Endothelial cell of hepatic sinusoid (primary cell): ENCODE measurements at regions not wholly inside any gene's neighbourhood (a gene's known extent, or its start where the extent isn't known, plus 50 kb on each side); places are given as distances from the start of the nearest gene placed in this dataset.

Source experiments
- in situ Hi-C: cut with HindIII; loops from 2 replicates; pipeline ENCODE4 v1.10.0; 2017; ENCODE audit warnings: low sequenced_read_pairs

DNA sequence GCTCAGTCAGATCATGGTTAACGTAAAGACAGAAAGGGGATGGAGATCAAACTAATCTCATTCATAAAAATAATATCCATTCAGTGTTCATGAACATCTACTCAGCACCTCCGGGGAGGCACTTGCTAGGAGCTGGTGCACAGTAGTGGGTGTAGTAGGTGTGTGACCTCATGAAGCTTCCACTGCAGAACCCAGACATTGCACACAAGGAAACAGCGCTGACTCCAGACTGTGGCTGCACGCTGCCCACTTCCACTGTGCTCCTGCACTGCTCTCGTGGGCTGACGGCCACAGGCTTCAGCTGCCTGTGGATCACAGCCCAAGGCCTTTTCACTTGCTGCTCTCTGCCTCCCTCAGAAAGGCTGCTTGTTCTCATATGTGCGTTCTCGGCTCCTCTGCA lies 214.4 kb upstream of the ZNF507 start:
- in situ Hi-C loops = loop anchor here (10.0 kb wide), 1 partner anchor 326 kb away; no protein-coding TSS in a partner anchor

DNA sequence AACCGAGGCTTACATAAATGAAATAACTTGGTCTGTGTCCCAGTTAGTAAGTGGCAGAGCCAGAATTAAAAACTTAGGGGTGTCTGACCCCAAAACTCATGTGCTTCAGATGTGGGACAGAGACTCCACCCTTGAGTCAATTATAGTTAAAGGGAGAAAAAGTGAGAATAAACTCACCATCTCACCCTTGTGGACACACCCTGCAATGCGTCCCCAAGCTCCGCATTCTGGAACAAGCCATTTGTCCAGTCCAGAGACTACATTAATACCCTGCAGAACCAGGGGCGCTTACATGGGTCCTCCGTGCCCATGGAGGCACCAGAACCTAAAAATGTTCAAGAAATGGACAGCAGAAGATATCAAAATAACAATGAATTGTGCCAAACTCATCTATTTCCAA lies 207.0 kb upstream of the ZNF507 start:
- in situ Hi-C loops = loop anchor here (10.0 kb wide), 1 partner anchor 334 kb away; no protein-coding TSS in a partner anchor

DNA sequence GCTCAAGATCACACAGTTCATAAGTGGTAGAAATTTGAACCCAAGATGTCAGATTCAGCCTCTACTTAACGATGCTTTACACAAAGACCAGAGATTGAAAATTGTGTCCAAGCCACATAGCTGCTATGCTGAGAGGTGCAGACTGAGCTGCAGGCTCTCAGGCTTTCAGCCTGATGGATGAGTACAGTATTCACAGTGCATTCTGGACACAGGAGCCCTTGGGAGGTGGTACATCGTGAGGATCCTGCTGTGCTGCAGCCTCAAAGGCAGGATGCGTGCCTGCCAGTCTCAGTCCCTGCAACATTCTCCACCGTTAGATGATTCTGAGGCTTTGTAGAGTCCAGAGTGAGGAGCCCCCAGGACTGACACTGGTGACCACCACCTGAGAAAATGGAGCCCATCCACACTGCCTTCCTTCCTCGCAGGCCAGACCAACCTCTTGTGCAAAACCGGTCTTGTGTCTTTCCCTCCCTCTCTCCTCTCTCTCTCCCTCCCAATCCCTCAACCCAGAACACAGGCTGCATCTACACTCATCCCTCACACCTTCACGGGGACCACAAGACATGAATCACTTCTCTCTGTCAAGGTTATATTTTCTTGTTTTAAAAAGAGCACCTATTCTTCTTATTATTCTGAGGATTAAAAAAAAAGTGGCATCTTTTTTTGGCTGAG lies 203.4 kb upstream of the ZNF507 start:
- in situ Hi-C loops = no loop called here

DNA sequence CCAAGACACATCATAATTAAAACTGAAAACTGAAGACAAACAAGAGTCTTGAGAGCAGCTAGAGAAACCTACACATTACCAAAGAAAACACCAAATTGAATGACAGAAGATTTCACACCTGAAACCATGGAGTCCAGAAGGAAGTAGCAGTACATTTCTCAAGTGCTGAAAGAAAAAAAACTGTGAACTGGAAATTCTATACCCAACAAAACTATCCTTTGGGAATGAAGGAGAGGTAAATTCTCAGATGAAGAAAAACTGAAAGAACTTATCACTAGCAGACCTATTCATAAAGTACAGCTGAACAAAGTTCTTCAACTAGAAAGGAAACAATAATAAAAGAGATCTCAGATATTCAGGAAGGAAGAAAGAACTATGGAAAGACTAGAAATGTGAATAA lies 198.7 kb upstream of the ZNF507 start:
- in situ Hi-C loops = no loop called here

DNA sequence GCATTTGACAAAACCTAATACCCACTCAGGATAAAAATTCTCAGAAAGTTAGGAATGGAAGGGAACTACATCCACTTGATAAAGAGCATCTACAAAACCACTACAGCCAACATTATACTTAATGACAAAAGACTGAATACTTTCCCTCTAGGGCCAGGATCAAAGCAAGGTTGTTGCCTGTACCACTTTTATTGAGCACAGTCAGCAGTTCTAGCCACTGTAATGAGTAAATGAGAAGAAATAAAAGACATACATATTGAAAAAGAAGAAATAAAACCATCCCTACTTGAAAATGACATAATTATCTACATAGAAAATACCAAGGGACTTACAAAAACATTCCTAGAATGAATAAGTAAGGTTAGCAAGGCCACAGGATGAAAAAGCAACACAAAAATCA lies 194.8 kb upstream of the ZNF507 start:
- in situ Hi-C loops = no loop called here

DNA sequence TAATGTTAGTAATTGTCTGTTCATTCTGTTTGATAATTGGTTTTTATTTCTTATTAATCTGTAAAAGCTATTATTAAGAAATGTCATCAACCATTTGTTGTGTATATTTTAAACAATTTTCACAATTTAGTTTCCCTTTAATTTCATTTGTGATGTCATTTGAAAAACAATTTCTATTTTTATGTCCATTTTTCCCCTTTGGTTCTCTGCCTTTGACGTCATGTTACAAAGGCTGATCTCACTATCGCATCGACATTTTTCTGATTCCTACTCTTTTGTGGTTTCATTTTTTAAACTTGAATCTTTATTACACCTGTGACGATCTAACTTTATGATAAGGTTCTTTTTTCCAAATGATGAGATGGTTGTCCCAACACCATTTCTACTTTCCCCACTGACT lies 191.0 kb upstream of the ZNF507 start:
- in situ Hi-C loops = no loop called here

DNA sequence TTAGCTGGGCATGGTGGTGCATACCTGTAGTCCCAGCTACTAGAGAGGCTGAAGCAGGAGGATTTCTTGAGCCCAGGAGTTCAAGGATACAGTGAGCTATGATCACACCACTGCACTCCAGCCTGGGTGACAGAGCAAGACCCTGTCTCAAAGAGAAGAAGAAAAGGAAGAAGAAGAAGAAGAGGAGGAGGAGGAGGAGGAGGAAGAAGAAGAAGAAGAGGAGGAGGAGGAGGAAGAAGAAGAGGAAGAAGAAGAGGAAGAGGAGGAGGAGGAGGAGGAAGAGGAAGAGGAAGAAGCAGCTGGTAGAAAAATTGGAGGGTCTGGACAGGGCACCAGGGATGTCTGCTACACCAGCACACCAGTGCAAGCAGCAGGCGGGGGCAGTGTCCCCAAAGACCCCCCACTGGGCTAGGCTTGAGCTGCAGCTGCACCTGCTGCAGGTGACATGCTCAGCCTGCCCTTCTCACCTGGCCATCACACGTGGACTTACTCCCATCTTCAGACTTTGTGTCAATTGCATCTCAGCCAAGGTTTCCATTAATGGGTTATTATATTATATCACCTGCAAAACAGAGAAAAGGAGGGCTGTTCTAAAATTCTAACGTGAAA lies 180.9 kb upstream of the ZNF507 start:
- in situ Hi-C loops = no loop called here

DNA sequence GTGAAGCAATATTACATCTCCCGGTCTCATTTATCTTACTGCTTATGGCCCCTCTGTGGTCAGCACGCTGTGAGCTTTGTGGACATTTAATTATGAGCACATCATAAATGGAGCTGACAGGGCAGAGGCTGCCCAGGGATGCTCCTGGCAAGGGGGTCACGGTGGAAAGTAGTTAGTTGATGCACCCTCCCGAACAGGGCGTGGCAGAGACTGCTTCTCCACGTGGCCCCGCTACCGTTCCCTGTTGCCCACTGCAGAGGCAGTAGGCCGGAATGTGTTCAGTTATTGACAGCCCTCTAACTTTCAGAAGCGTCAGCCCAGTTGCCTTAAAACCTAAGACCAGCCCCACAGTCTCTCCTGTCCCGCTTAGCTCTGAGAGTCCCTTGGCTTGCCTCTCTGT lies 180.3 kb upstream of the ZNF507 start:
- in situ Hi-C loops = no loop called here

DNA sequence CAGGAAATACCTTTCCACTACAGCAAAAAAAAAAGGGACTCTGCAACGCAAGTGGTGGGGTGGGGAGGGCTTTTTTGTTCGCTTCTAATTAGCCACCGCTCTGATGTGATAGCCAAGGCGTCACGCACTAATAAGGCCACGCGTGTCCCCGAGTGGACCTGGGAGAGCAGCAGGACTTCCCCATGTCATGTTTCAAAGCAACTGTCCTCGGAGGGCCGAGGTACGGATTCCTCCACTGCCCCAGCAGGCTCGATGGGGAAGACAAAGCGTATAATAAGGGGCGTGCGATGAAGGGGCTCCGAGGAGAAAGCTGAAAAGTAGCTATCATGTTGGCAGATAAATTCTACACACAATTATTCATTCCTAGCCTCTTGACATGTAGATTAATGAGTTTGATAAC lies 179.7 kb upstream of the ZNF507 start:
- in situ Hi-C loops = no loop called here

DNA sequence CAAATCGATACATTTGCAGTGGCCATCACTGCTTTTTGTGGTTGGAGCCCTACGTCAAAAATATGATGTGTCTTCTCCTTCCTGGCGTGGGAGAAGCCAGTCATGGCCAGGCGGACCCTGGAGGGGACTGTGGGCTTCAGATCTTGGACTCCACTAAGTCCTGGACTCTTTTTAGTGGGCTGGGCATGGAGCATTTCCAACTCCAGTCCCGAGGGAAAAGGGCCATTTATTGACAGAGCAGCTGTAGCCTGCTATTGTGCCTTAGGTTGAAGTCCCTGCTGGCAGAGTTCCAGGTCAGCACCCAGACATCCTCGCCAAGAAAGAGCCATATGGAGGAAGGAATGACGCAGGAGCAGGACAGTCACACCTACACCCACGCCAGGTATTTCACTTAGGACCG lies 179.2 kb upstream of the ZNF507 start:
- in situ Hi-C loops = no loop called here

DNA sequence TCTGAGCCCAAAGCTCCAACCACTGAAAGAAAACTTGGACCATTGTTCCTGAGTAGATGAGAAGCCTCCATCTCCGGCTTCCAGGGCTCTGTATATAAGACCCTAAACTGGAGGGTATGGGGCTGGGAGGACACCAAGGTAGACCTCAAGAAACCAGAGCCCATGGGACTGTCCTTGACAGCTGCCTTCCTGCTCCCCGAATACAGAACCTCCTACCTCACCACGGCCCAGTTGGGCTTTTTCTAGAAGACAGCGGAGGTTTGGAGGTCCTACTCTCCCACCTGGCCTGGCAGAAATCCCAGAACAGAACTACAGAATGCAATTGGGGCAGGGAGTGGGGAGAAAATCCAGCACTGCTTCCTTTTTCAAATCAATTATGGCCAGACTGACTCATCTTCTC lies 177.3 kb upstream of the ZNF507 start:
- in situ Hi-C loops = no loop called here

DNA sequence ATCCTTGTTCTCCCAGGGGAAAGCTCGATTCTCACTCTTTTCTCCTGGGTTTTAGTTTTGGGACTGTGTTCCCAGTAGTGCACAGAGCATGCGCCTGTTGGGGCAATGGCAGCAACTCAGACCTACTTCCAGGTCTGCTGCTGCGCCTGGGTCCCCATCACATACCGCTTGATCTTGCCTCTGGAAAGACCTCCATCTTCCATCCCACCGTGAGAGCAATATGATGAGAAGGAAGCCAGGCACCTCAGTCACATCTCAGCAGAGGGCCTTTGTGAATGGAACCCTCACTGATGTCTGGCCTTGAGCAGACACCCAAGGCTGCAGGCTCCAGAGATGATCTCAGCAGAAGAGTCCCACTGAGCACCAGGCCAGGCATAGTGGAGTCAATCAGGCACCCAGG lies 176.8 kb upstream of the ZNF507 start:
- in situ Hi-C loops = no loop called here

DNA sequence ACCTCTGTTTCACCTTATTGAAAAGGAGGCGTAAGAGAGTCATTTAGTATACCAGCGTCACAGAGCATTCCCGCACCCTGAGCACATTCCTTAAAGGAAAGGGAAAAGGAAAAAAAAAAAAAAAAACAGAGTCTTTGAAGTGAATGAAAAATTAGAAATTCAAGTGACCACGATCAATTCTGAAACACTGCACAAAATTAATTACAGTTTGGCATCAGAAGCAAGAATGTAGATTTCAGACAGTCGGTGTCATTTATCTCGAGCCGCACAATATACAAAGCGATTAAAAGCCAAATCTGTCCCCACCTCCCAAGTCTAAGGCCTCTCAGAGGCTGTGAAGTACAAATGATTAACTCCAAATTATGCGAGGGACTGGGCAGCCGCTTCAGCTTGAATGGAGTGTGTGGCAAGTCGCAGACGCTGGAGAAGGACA lies 173.7 kb upstream of the ZNF507 start:
- in situ Hi-C loops = no loop called here

DNA sequence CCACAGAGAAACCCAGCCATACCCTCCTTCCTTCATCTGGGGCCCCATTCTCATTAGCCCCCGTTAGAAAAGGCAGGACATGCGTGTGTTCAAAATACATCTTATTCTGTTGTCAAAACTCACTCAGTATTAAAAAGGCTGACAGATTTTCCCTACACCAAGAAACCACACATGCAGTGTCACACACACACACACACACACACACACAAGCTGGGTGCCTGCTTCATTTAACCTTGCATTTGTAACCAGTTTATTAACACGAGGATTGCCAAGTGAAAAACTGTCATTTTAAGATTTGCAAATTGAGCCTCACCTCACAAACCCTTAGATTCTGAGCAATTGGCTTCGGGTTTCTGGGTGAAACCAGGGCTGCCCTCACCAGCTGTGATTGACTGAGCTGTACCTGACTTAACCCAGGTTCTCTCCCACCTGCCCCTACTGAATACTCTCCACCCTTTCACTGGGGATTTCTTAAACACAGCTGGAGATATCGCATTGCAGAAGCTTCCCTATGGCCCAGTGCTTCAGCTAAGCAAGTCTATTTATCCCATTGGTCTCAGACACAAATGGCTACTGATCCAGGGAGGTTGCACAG lies 172.7 kb upstream of the ZNF507 start:
- in situ Hi-C loops = no loop called here

DNA sequence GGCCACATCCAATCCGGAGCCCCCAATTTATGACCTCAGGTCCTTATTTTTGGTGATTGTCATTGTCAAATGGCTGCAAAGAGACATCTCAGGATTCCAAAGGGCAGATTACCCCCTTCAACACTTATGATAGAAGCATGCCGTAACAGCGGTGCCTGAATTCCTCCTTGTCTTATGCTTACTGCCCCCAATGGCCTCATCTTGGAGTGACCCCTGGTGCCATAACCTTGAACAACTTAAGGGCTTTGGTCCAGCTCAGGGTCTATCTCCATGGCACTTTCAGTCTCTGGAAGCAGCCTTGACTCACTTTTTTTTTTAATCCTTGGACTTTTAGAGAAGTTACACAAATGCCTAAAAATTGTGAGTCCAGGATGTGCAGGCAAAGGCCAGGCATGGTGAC lies 171.6 kb upstream of the ZNF507 start:
- in situ Hi-C loops = no loop called here

DNA sequence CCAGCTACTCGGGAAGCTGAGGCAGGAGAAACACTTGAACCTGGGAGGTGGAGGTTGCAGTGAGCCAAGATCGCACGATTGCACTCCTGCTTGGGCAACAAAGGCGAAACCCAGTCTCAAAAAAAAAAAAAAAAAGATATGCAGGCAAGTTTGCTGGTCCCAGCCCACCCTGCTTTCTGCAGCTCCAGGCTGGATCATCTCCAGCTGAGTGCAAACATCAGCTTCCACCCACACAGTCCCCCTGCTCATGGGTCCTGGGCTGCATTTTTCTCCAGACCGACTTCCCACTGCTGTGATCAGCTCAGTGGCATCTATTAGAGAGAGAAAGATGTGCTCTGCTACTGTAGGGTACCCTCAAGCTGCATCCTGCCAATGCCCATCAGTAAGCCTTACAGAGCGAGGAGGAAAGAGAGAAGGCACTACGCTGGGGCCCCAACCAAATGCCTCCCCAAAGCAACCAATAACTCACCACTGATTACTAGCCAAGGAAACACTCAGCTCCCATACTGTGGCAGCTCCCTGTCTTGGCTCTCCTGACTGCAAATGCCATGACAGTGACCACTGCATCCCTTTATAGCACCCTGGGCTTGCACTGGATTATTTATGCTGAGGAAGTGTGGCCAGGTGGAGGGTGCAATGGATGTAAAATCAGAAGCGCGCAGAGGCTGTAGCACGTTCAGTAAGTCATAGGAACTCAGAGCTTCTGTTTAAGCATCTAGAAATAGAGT lies 170.9 kb upstream of the ZNF507 start:
- in situ Hi-C loops = no loop called here

DNA sequence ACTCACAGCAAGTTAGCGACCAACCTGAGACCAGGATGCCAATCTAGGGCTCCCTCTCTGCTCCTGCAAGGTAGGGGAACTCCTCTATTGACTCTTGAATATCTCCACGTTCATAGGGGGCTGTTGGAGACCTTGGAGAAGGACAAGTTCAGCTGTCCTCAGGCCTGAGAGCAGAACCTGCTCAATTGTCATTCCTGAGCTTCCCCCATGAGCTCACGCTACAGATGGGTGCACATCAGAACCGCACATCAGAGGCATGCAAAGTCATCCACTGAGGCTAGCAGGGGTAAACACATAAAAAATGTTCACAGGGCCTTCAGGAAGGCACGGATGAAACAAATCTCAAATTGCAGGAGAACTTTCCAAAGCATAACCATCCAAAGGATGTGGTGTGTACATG lies 168.8 kb upstream of the ZNF507 start:
- in situ Hi-C loops = no loop called here

DNA sequence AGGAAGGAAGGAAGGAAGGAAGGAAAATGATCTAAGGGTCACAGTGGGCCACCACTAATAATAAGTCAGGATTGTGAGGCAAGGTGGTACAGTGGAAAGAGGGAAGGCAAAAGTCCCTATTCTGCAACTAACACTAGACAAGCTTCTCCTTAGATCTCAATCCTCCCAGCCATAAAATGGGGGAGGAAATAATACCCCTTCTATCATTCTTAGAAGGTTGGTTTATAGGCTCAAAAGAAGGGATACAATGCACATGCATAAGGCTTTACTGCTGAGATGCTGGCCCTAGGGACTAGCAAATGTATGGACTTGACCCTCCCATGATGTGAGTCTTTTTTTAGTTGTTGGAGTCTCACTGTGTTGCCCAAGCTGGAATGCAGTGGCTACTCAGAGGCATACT lies 167.7 kb upstream of the ZNF507 start:
- in situ Hi-C loops = no loop called here

DNA sequence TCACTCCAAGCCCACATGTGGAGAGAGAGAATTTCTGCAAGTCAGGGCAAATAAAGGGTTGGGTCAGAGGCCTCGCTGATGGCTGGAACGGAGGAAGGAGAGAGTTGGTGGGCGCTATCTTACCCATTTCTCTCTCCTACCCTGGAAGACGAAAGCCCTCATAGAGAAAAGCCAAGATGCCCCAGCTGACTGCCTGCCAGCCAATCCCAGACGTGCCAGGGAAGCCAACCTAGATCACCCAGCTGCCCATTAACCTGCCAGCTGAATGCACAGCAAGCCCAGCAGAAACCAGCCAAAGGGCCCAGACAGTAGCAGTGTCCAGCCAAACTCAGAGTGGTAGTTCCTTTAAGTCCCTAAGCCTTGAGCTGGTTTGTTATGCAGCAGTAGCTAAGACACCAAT lies 167.0 kb upstream of the ZNF507 start:
- in situ Hi-C loops = no loop called here

DNA sequence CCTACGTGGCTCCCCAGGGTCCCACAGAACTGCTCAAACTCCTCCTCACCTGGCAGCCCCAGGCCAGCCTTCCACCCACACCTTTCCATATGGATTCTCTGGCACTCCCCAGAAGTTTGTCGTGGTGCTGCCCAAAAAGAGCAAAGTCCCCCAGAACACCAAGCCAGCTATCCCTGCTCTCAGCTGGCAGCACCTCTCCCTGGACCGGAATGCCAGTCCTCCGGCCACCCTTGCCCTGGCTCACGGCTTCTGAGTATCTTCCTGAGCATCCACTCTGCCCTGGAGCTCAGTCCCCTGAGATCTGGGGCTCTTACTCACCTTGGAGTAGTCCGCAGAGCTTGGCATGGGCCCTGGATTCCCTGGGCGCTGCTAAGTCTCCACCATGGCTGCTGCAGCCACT lies 166.5 kb upstream of the ZNF507 start:
- in situ Hi-C loops = no loop called here

DNA sequence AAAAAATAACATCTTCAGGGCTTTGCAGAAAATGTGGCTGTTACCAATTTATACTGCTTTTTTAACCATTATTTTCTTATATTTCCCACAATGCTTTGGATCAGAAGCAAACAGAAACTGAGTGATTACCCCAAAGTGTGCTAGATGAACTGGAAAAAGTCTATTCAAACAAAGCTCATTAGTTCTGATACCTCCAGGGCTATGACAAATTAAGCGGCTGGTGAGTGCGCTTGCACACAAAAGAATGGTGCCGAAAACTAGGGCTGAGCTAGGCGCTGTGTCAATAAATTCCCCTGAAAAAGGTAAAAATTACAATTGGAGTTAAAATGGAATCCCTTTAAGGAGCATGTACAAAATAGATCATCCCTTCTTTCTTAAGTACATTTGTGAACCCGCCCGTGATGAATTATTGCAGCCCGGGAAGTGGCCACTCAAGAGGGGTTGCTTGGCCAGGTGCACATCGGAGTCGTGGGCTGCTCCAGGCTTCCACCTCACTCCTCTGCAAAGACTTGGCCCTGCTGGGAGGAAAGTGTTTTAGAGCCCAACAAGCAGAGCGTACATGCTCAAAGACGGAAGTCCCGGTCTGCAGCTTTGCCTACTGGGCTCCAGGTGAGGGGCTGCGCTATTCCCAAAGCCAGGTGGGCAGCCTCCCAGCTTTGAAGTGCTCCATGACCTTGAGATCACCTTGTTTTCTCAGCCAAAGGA lies 164.0 kb upstream of the ZNF507 start:
- in situ Hi-C loops = no loop called here
